GM21381 (cell line): ENCODE measurements at regions not wholly inside any gene's neighbourhood (a gene's known extent, or its start where the extent isn't known, plus 50 kb on each side); places are given as distances from the start of the nearest gene placed in this dataset.
"Not testable (repeated sequence)": the region's sequence is repeated elsewhere in the genome, so short reads cannot be mapped to it uniquely, and the experiment has no call there.

Experiments used
- ATAC-seq: cut with Tn5 transposase; IDR thresholded peaks from one replicate; pipeline ENCODE4 v1.9.1; 2021; ENCODE audit warnings: mild to moderate bottlenecking, moderate library complexity; ENCODE audit not compliant: unreplicated experiment

- ATAC-seq: no peak
Measured at GRCh38 chr2:137879121-137879520, 85.2 kb upstream of the HNMT start.

GRCh38 chr2:137881711-137882110 lies 82.6 kb upstream of the HNMT start:
- ATAC-seq: no peak

GRCh38 chr2:137886083-137886831 lies 78.0 kb upstream of the HNMT start:
- ATAC-seq: no peak

- no peak for ATAC-seq
Measured at GRCh38 chr2:137888845-137889244, 75.4 kb upstream of the HNMT start.

GRCh38 chr2:137892739-137893138 lies 71.5 kb upstream of the HNMT start:
- no peak for ATAC-seq

GRCh38 chr2:137893145-137893544 lies 71.1 kb upstream of the HNMT start:
- no peak for ATAC-seq

- ATAC-seq: no peak
Measured at GRCh38 chr2:137896467-137896866, 67.8 kb upstream of the HNMT start.

DNA sequence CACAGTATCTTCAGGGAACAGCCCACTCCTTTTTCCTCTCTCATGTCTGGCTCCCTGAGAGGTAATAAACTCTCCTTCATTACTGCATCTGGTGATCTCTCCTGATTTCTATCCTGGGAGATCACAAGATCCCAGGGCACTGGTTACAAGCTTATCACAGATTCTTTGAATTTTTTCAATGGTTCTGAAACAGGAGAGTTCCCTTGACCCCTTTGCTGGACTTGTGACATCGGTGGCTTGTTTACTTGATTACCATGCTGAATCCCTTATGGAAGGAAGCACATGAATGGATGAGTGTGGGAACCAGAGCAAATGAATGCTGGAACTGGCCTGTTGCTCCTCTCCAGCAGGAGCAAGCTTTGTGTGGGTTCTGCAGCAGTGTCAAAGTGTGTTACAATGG lies 67.2 kb upstream of the HNMT start:
- no peak for ATAC-seq

DNA sequence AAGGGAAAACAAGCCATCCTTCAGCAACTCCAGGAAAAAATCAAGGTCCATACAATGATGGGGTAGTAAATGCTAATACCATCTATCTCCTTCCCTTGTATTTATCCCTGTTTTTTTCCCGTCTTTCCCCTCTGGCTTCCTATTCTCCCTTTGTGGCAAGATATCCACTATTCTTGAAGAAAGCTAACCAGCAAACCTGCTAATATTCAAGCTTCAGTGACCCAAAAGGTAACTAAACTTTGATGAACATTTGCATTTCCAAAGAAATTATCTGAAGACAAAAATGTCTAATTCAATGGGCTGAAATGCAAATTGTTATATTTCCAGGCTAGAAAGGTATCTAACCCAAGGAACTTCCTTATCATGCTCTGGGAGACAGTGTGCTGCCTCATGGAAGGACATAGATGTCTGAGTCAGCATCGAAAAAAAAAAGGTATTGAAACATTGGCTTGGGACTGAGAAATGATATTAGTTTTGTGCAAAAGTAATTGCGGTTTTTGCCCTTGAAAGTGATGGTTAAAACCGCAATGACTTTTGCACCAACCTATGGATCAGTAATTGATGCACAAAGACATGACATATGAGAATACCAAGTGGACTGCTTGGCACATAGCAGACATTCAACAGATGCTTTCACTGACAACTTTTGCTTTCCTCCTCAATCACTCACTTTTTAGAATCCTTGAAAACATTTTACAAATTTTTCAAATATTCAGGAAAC lies 63.7 kb upstream of the HNMT start:
- ATAC-seq: no peak

DNA sequence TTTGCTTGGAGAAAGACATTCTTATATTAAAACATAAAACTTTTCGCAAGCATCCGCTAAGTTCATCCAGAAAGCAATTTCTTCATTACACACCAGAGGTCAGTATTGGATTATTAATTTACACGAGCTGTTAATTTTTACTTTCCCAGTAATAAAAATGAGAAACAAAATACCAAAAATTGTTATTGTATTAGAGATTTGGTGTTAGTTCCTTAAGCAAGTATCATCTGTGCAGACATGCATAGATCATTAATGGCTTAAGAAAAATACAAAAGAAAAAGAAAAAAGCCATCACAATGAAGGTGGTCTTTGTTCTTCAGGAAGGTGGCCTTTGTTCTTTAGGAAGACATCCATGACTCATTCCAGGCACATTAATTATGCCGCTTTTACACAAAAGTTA lies 53.6 kb upstream of the HNMT start:
- no peak for ATAC-seq

- ATAC-seq: no peak
Measured at GRCh38 chr2:137912371-137912770, 51.9 kb upstream of the HNMT start.

- no peak for ATAC-seq
Measured at GRCh38 chr2:137913169-137913568, 51.1 kb upstream of the HNMT start.

- ATAC-seq: not testable (repeated sequence)
Measured at GRCh38 chr2:137913648-137914047, 50.6 kb upstream of the HNMT start.
